Neural crest cell (in vitro differentiated cells): ENCODE measurements at regions not wholly inside any gene's neighbourhood (a gene's known extent, or its start where the extent isn't known, plus 50 kb on each side); places are given as distances from the start of the nearest gene placed in this dataset.
"Not testable (repeated sequence)": the region's sequence is repeated elsewhere in the genome, so short reads cannot be mapped to it uniquely, and the experiment has no call there.

Source experiments
- DNase-seq: peaks from one replicate; pipeline ENCODE4 v3.0.0; 2021; ENCODE audit warnings: low read depth, mixed read lengths, low spot score
- H3K27ac Mint-ChIP-seq: one replicate; pipeline ENCODE4 v1.8.0; 2021; ENCODE audit warnings: mild to moderate bottlenecking, mixed read lengths; ENCODE audit not compliant: unreplicated experiment
- H3K27me3 Mint-ChIP-seq: 2 replicates; pipeline ENCODE4 v1.8.0; 2021; ENCODE audit warnings: low read depth, mild to moderate bottlenecking, mixed read lengths
- H3K36me3 Mint-ChIP-seq: 2 replicates; pipeline ENCODE4 v1.8.0; 2021; ENCODE audit warnings: low read depth, mild to moderate bottlenecking, mixed read lengths
- H3K4me1 Mint-ChIP-seq: 2 replicates; pipeline ENCODE4 v1.8.0; 2021; ENCODE audit warnings: mixed read lengths
- H3K4me3 Mint-ChIP-seq: one replicate; pipeline ENCODE4 v1.8.0; 2021; ENCODE audit warnings: mild to moderate bottlenecking, mixed read lengths
- H3K9me3 Mint-ChIP-seq: 2 replicates; pipeline ENCODE4 v1.8.0; 2021; ENCODE audit warnings: mixed read lengths
- CTCF ChIP-seq: fragments of 200-600 bp; sonication (generic); conservative IDR thresholded peaks from 2 replicates; pipeline ENCODE4 v1.5.0; 2021; ENCODE audit warnings: antibody characterized with exemption, mild to moderate bottlenecking

- peaks cover 5% of the 10 kb centered on the region for H3K36me3 Mint-ChIP-seq
- peaks cover 61% of the 10 kb centered on the region for H3K27me3 Mint-ChIP-seq
- TF ChIP-seq CTCF: no peak
- DNase-seq: no peak
- H3K4me1 Mint-ChIP-seq: no peaks in the 10 kb centered on the region
- no peak overlapping the region for H3K4me3 Mint-ChIP-seq
- peaks cover 8% of the 10 kb centered on the region for H3K9me3 Mint-ChIP-seq
- H3K27ac Mint-ChIP-seq: no peak overlapping the region
These were observed 247.5 kb downstream of the LMX1A start for GRCh38 chr1:165109013-165109412.

GRCh38 chr1:165092542-165093162, 263.9 kb downstream of the LMX1A start:
- not testable (repeated sequence) for H3K27ac Mint-ChIP-seq, H3K4me1 Mint-ChIP-seq, H3K36me3 Mint-ChIP-seq, H3K4me3 Mint-ChIP-seq, H3K9me3 Mint-ChIP-seq, H3K27me3 Mint-ChIP-seq, DNase-seq

DNA sequence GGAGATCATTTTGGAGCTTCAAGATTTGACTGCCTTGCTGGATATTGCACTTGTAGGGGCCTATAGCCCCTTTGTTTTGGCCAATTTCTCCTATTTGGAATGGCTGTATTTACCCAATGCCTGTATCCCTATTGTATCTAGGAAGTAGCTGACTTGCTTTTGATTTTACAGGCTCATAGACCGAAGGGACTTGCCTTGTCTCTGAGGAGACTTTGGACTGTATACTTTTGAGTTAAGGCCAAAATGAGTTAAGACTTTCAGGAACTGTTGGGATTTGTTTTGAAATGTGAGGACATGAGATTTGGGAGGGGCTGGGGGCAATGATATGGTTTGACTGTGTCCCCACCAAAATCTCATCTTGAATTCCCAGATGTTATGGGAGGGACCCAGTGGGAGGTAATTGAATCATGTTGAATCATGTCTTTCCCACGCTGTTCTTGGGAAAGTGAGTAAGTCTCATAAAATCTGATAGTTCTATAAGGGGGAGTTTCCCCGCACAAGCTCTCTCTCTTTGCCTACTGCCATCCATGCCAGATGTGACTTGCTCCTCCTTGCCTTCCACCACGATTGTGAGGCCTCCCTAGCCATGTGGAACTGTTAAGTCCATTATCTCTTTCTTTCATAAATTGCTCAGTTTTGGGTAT, 276.1 kb downstream of the LMX1A start:
- Mint-ChIP-seq H3K4me1 (no peaks in the 10 kb centered on the region), H3K36me3 (peaks cover 16% of the 10 kb centered on the region), H3K27me3 (no peaks in the 10 kb centered on the region), H3K27ac (no peak overlapping the region), H3K4me3 (no peak overlapping the region), H3K9me3 (peaks cover 11% of the 10 kb centered on the region)
- DNase-seq: no peak
- no peak for TF ChIP-seq CTCF

DNA sequence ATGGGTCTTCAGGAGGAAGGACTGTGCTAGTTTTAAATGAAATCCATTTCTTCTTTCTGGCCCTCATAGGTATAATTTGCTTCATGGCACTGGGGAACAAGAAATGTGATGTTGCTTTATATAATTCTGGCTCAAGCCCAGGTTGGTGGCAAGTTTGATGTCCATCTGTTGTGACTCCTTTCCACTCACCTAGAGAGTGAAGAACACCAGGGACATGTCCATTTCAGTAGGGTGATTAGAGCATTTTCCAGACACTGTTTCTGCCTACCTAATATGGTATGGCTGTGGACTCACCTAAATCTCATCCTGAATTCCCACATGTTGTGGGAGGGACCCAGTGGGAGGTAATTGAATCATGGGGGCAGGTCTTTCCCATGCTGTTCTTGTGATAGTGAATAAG, 278.1 kb downstream of the LMX1A start:
- Mint-ChIP-seq H3K27ac (no peak overlapping the region), H3K9me3 (peaks cover 8% of the 10 kb centered on the region), H3K4me1 (peaks cover under 1% of the 10 kb centered on the region), H3K4me3 (no peak overlapping the region), H3K36me3 (peaks cover 11% of the 10 kb centered on the region), H3K27me3 (no peaks in the 10 kb centered on the region)
- no peak for DNase-seq
- TF ChIP-seq CTCF: no peak

DNA sequence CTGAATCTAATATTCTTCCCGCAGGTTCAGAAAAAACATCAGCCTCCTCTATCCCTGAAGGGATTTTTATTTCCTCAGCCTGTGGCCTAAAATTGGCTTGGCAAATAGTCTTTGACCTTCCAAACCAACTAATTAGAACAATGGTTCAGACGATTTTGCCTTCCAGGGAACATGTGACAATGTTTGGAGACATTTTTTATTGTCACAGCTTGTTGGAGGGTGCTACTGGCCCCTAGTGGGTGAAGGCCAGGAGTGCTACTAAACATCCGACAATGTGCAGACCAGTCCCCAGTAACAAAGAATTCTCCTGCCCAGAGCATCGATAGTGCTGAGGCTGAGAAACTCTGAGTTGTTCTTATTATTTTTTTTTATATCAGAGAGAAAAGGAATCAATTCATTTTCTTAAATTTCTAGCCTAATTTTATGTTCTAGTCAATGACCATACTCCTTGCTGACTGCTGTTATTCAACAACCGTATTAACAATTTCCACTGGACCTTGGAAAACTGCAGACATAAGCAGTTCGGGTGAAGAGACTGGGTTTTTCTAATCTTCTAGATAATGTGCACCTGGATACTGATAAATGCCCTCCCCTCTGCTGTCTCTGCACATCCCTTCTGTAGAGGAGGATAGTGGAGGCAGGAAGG, 280.7 kb downstream of the LMX1A start:
- no peak overlapping the region for H3K4me3 Mint-ChIP-seq
- peaks cover 5% of the 10 kb centered on the region for H3K9me3 Mint-ChIP-seq
- H3K4me1 Mint-ChIP-seq: peaks cover 8% of the 10 kb centered on the region
- TF ChIP-seq CTCF: peak; percentile 76
- DNase-seq: peak; percentile 18
- H3K27me3 Mint-ChIP-seq: no peaks in the 10 kb centered on the region
- H3K27ac Mint-ChIP-seq: no peak overlapping the region
- H3K36me3 Mint-ChIP-seq: peaks cover 7% of the 10 kb centered on the region
